H1 (cell line): ENCODE measurements at regions not wholly inside any gene's neighbourhood (a gene's known extent, or its start where the extent isn't known, plus 50 kb on each side); places are given as distances from the start of the nearest gene placed in this dataset.

Source experiments
- ATF3 ChIP-seq: IDR thresholded peaks from 2 replicates; pipeline ENCODE4 v1.6.1; 2011; ENCODE audit warnings: low read depth, mild to moderate bottlenecking, low read length; ENCODE audit not compliant: insufficient read depth
- CBX5 ChIP-seq: fragments of 300-800, 300-1000 bp; sonication (generic); IDR thresholded peaks from 2 replicates; pipeline ENCODE4 v1.7.1; 2016; ENCODE audit warnings: antibody characterized with exemption, low read length, low read depth
- CREB1 ChIP-seq: IDR thresholded peaks from 2 replicates; pipeline ENCODE4 v1.6.1; 2012; ENCODE audit warnings: inconsistent platforms
- CTCF ChIP-seq, 3 experiments: IDR thresholded peaks; 1 replicate in 2 of 3; 2 replicates in 1 of 3; pipeline versions ENCODE4 v1.5.1 to v1.6.1; 2011; ENCODE audit warnings: low read length in 3 of 3, mild to moderate bottlenecking in 3 of 3, inconsistent platforms in 2 of 3, low read depth in 1 of 3, moderate library complexity in 1 of 3; ENCODE audit not compliant: insufficient read depth in 1 of 3; ENCODE audit errors: control extremely low read depth in 1 of 3
- EGR1 ChIP-seq: IDR thresholded peaks from 2 replicates; pipeline ENCODE4 v1.6.1; 2011; ENCODE audit warnings: low read depth, low read length, borderline replicate concordance
- EP300 ChIP-seq, 2 experiments: IDR thresholded peaks; 1 replicate in 1 of 2; 2 replicates in 1 of 2; pipeline ENCODE4 v1.6.1; 2011 to 2012; ENCODE audit warnings: low read depth in 2 of 2, low read length in 2 of 2, mild to moderate bottlenecking in 2 of 2, borderline replicate concordance in 1 of 2, inconsistent platforms in 1 of 2, moderate library complexity in 1 of 2
- JUND ChIP-seq: IDR thresholded peaks from 2 replicates; pipeline ENCODE4 v1.6.1; 2011; ENCODE audit warnings: mild to moderate bottlenecking, improper control_type of control experiment, low read length
- POLR2A ChIP-seq, 2 experiments: IDR thresholded peaks; 1 replicate in 1 of 2; 2 replicates in 1 of 2; pipeline ENCODE4 v1.6.1; 2011; ENCODE audit warnings: low read depth in 2 of 2, low read length in 2 of 2, mild to moderate bottlenecking in 2 of 2; ENCODE audit errors: control extremely low read depth in 1 of 2
- TCF12 ChIP-seq: IDR thresholded peaks from 2 replicates; pipeline ENCODE4 v1.6.1; 2011; ENCODE audit warnings: low read depth, mild to moderate bottlenecking, low read length

DNA sequence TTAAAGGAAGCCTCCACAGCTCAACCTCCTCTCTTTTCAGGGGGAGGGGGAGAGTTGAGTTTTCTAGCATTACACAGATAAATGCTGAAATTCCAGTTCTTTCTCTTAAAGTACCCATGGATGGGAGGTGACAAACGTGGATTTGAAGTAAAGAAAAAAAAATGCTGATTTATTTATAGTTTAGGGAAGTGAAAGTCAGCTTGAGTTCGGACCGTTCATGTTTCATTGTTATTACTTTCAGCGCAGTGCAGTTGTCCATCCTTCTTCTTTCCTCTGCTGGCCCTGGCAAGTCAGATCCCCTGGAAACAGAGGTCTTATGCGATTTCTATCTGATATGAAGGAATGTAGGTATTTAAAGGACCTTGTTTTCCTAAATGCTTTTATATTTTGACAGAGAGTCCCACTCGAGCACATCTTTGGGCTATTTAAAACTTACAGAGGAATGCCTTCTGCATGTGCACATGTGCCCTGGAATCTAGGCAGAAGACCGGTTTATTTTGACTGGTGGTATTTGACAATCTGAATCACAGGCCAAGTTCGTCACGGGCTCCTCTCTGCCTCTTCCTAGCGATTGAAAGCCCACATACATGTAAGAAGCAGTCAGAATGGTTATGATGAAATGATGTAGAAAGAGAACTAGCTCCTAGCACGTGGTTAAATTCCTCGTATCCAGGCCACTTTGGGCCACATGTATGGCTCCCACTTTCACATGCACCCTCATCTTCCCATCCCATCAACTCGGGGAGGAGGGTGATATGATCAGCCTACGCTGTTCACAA, 385.2 kb upstream of the KLF4 start:
- TF ChIP-seq CTCF (IDR thresholded peaks at IDR 0.05; ENCODE audit: control extremely low read depth in 1 of 3, insufficient read depth in 1 of 3, low read depth in 1 of 3, low read length in 3 of 3) (no peak), JUND (no peak), ATF3 (no peak), POLR2A (IDR thresholded peaks at IDR 0.05; ENCODE audit: control extremely low read depth in 1 of 2, low read depth in 2 of 2, low read length in 2 of 2) (no peak), CBX5 (no peak), EGR1 (no peak), EP300 (IDR thresholded peaks at IDR 0.05; ENCODE audit: borderline replicate concordance in 1 of 2, low read depth in 2 of 2, low read length in 2 of 2) (no peak), TCF12 (no peak), CREB1 (no peak)
